Fibroblast of lung (primary cell): ENCODE measurements at regions not wholly inside any gene's neighbourhood (a gene's known extent, or its start where the extent isn't known, plus 50 kb on each side); places are given as distances from the start of the nearest gene placed in this dataset.

ENCODE experiments used
- EZH2 ChIP-seq: IDR thresholded peaks from 2 replicates; pipeline ENCODE4 v1.5.1; 2012; ENCODE audit warnings: low read length, control low read depth, mild to moderate bottlenecking; ENCODE audit errors: missing control alignments
- TF ChIP-seq, protein P1 (sequence below), 2 donors: IDR thresholded peaks in 1 of 2; conservative IDR thresholded peaks in 1 of 2; 1 replicate in 1 of 2; 2 replicates in 1 of 2; pipeline ENCODE4 v1.5.1; 2011 to 2012; ENCODE audit warnings: low read length in 2 of 2, control low read depth in 1 of 2, inconsistent platforms in 1 of 2, low read depth in 1 of 2, mild to moderate bottlenecking in 1 of 2

DNA sequence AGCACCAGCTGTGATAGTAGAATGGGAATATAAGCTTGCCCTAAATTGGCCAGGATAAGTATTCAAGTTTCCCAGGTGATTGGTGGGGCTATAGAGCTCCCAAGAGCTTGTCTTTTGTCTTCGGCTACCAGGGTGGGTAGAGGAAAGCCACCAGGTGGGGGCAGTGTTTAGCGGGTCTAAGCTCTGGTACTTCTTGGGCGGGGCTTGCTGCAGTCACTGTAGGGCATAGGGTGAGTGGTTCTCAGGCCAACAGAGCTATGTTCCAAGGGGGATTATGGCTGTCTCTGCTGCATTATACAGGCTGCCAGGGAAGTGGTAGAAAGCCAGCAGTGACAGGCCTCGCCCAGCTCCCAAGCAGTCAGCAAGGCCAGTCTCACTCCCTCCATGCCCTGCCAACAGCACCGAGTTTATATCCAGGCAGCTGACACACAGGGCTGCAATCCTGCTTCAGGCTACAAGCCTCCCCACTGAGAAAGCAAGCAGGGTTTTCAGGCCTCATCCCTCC, 110.7 kb downstream of the ZNF467 start:
- TF ChIP-seq, protein P1, sequence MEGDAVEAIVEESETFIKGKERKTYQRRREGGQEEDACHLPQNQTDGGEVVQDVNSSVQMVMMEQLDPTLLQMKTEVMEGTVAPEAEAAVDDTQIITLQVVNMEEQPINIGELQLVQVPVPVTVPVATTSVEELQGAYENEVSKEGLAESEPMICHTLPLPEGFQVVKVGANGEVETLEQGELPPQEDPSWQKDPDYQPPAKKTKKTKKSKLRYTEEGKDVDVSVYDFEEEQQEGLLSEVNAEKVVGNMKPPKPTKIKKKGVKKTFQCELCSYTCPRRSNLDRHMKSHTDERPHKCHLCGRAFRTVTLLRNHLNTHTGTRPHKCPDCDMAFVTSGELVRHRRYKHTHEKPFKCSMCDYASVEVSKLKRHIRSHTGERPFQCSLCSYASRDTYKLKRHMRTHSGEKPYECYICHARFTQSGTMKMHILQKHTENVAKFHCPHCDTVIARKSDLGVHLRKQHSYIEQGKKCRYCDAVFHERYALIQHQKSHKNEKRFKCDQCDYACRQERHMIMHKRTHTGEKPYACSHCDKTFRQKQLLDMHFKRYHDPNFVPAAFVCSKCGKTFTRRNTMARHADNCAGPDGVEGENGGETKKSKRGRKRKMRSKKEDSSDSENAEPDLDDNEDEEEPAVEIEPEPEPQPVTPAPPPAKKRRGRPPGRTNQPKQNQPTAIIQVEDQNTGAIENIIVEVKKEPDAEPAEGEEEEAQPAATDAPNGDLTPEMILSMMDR (conservative IDR thresholded peaks at IDR 0.05 in 1 of 2, IDR thresholded peaks at IDR 0.05 in 1 of 2; ENCODE audit: low read depth in 1 of 2, low read length in 2 of 2), result peak; percentile 44 to 64
- no peak for TF ChIP-seq EZH2
